ENCODE measurements at regions not wholly inside any gene's neighbourhood (a gene's known extent, or its start where the extent isn't known, plus 50 kb on each side); places are given as distances from the start of the nearest gene placed in this dataset.

DNA sequence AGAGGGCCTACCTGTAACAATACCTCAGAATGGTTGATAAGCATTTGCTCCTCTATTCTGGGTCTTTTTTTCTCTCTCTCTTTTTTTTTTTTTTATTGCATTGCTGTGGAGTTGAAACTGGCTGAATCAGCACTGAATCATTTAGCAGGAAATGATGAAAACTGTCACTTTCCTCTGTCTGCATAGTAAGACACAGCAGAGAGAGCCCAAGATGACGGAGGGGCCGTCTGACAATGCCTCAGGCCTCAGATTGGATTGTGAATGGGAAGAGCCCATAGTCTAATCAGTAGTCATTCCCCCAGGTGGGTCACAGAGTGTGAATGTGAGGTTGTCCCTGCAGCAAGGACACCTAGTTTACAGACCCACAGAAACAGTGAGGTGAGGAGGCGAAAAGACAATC, 193.2 kb upstream of the PLXNA2 start:
- WGBS, 2 donors, result 65 to 71% methylated on average over 3 of the region's 3 CpGs
- DNase-seq (ENCODE audit: low spot score in 2 of 2), result no peak
- no peak overlapping the region for H3K4me3 ChIP-seq (ENCODE audit: low read depth, poor library complexity, severe bottlenecking)

DNA sequence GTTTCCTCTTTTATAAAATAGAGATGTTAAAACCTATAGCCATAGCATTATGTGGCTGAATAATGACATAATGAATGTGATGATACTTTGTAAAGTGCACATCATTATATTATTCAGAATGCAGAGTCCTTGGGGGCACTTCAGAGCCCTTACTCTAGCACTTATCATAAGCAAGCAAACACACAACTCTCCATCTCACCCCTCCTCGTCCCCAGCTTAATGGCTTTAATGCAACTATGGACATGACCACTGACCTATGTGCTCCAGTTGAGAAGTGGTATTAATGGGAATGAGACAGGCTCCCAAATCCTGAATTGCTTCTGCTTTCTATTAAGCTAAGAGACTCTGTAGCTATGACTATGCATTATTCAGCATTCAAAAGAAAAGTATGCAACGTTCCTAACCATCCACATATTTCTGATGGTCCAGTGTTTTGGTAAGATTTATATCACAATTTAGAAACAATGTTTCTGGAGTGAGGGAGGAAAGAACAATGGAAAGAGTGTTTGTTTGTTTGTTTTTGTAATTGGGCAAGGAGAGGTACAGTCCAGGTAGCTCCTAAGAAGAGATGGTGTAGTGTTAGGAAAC, 194.0 kb upstream of the PLXNA2 start:
- intact Hi-C loops (cut with DNase I; ENCODE audit: low total_unique reads), result no loop called here
- 43 to 51% methylated on average over 2 of the region's 2 CpGs for WGBS, 2 donors

More for the DNA sequence above, 193.2 kb upstream of the PLXNA2 start:
- intact Hi-C loops (cut with DNase I; ENCODE audit: low total_unique reads), result no loop called here
- TF ChIP-seq POLR2A (IDR thresholded peaks at IDR 0.05), result no peak
- TF ChIP-seq, protein P1, sequence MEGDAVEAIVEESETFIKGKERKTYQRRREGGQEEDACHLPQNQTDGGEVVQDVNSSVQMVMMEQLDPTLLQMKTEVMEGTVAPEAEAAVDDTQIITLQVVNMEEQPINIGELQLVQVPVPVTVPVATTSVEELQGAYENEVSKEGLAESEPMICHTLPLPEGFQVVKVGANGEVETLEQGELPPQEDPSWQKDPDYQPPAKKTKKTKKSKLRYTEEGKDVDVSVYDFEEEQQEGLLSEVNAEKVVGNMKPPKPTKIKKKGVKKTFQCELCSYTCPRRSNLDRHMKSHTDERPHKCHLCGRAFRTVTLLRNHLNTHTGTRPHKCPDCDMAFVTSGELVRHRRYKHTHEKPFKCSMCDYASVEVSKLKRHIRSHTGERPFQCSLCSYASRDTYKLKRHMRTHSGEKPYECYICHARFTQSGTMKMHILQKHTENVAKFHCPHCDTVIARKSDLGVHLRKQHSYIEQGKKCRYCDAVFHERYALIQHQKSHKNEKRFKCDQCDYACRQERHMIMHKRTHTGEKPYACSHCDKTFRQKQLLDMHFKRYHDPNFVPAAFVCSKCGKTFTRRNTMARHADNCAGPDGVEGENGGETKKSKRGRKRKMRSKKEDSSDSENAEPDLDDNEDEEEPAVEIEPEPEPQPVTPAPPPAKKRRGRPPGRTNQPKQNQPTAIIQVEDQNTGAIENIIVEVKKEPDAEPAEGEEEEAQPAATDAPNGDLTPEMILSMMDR (IDR thresholded peaks at IDR 0.05), result no peak

DNA sequence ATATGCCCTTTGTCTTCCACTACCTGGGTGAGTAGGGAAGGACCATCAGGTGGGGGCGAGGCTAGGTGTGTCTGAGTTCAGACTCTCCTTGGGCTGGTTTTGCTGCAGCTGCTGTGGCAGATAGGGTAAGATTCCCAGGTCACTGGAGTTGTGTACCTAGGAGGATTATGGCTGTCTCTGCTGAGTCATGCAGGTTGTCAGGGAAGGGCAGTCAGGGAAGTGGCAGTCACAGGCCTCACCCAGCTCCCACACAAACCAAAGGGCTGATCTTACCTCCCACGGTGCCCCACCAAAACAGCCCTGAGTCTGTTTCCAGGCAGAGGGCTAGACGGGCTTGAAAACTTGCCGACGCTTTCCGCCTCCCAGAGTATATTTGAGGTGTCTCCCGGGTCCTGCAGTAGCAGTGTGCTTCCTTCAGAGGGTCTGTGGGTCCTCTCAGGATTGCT, 201.6 kb upstream of the PLXNA2 start:
- intact Hi-C loops (cut with DNase I; ENCODE audit: low total_unique reads), result no loop called here
- 53 to 62% methylated on average over 7 of the region's 7 CpGs for WGBS, 2 donors
- TF ChIP-seq, protein P1 (IDR thresholded peaks at IDR 0.05), result no peak
- no peak for TF ChIP-seq POLR2A (IDR thresholded peaks at IDR 0.05)
- H3K4me3 ChIP-seq (ENCODE audit: low read depth, poor library complexity, severe bottlenecking), result no peak overlapping the region
- no peak for DNase-seq (ENCODE audit: low spot score in 2 of 2)

More for the DNA sequence above, 194.0 kb upstream of the PLXNA2 start:
- DNase-seq (ENCODE audit: low spot score in 2 of 2), result no peak
- TF ChIP-seq POLR2A (IDR thresholded peaks at IDR 0.05), result no peak
- TF ChIP-seq, protein P1 (IDR thresholded peaks at IDR 0.05), result no peak
- no peak overlapping the region for H3K4me3 ChIP-seq (ENCODE audit: low read depth, poor library complexity, severe bottlenecking)

DNA sequence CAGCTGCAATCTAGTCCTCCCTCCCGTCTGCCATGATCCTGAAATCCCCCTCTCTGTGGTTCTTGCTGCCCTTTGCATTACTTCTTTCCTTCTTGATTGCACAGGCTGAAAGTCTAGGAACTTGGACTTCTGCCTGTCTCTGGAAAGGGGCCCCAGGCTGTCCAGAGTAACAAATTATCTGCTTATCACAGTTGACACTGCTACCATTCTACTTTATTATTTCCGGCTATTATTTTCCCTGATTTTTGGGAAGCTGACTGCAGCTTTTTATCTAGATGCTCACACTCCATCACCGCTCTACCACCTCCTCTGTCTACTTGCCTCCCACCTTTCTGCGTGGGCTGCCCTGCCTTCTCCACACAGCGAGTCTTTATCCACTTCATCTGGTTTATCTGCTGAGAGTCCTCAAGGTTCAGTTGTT, 202.1 kb upstream of the PLXNA2 start:
- DNase-seq (ENCODE audit: low spot score in 2 of 2), result no peak
- H3K4me3 ChIP-seq (ENCODE audit: low read depth, poor library complexity, severe bottlenecking), result no peak overlapping the region
- intact Hi-C loops (cut with DNase I; ENCODE audit: low total_unique reads), result no loop called here
- 58 to 59% methylated on average over 5 of the region's 5 CpGs for WGBS, 2 donors
- TF ChIP-seq POLR2A (IDR thresholded peaks at IDR 0.05), result no peak
- TF ChIP-seq, protein P1 (IDR thresholded peaks at IDR 0.05), result no peak

DNA sequence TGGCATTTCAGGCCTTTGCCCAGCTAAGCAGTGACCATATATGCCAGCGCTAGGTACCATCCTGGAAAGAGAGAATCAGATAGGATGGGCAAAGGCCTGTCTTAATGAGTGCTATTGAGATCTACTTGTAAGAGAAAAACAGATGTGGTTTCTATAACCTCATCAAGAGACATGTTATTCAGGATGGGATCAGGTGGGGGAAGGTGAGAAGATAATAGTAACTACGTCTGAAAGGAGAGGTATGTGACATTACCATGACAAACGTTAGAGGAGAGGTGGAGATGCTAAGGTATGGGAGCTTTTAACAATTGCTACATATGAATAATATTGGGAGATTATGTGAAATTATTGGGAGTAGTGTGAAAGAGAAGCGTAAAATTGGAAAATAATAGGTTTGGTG, 204.2 kb upstream of the PLXNA2 start:
- no peak for DNase-seq (ENCODE audit: low spot score in 2 of 2)
- 91 to 92% methylated on average over 4 of the region's 4 CpGs for WGBS, 2 donors
- intact Hi-C loops (cut with DNase I; ENCODE audit: low total_unique reads), result no loop called here
- TF ChIP-seq, protein P1 (IDR thresholded peaks at IDR 0.05), result no peak
- H3K4me3 ChIP-seq (ENCODE audit: low read depth, poor library complexity, severe bottlenecking), result no peak overlapping the region

DNA sequence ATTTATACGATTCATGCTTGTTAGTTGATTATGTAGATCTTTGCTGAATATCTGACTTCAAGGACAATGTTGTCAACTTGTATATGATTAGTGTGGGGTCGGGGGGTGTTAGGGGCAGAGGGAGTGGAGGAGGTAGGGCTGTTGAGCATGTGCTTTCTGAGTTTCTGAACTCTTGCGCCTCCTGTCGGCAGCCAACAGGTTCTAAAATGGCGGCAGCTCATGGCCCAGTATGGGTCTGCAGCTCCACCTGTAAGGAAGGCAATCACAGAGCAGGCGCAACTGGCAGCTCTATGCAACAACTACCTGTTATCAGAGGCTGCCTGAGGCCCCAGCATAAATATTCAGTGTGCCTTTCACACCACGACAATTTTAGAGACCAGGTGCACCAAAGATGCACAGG, 205.8 kb upstream of the PLXNA2 start:
- intact Hi-C loops (cut with DNase I; ENCODE audit: low total_unique reads), result no loop called here
- no peak for DNase-seq (ENCODE audit: low spot score in 2 of 2)
- 82 to 85% methylated on average over 7 of the region's 7 CpGs for WGBS, 2 donors
- TF ChIP-seq, protein P1 (IDR thresholded peaks at IDR 0.05), result no peak
- TF ChIP-seq POLR2A (IDR thresholded peaks at IDR 0.05), result no peak
- no peak overlapping the region for H3K4me3 ChIP-seq (ENCODE audit: low read depth, poor library complexity, severe bottlenecking)

Data from lower leg skin (tissue), 4 donors.